Esophagus muscularis mucosa (tissue), 4 donors: ENCODE measurements at regions not wholly inside any gene's neighbourhood (a gene's known extent, or its start where the extent isn't known, plus 50 kb on each side); places are given as distances from the start of the nearest gene placed in this dataset.
"Not testable (repeated sequence)": the region's sequence is repeated elsewhere in the genome, so short reads cannot be mapped to it uniquely, and the experiment has no call there.

Experiments
- DNase-seq: peaks from one replicate; pipeline ENCODE4 v3.0.0-alpha.2; 2017; ENCODE audit errors: extremely low spot score
- H3K27ac ChIP-seq, 4 donors: fragments of 200-600 bp; sonication (generic); replicated peaks in 1 of 4; 1 replicate in 3 of 4; 2 replicates in 1 of 4; pipeline ENCODE4 v1.5.1; 2016 to 2019; ENCODE audit warnings: mild to moderate bottlenecking in 1 of 4
- H3K27me3 ChIP-seq, 4 donors: fragments of 200-600 bp; sonication (generic); one replicate each; pipeline versions ENCODE4 v1.5.1 to v1.6.0; 2016 to 2019
- H3K36me3 ChIP-seq, 4 donors: fragments of 200-600 bp; sonication (generic); one replicate each; pipeline ENCODE4 v1.5.1; 2016 to 2019
- H3K4me1 ChIP-seq, 4 donors: fragments of 200-600 bp; sonication (generic); one replicate each; pipeline ENCODE4 v1.5.1; 2016 to 2019
- H3K4me3 ChIP-seq, 4 donors: fragments of 200-600 bp; sonication (generic); 1 replicate in 2 of 4; 2 replicates in 2 of 4; pipeline ENCODE4 v1.5.1; 2016 to 2019; ENCODE audit warnings: mild to moderate bottlenecking in 4 of 4, moderate library complexity in 1 of 4
- H3K9me3 ChIP-seq, 4 donors: fragments of 200-600 bp; sonication (generic); 1 replicate in 3 of 4; 2 replicates in 1 of 4; pipeline ENCODE4 v1.5.1; 2016 to 2019
- CTCF ChIP-seq, 3 experiments: fragments of 200-600 bp in 2 of 3; fragments of 450-650 bp in 1 of 3; sonication (generic) in 2 of 3; IDR thresholded peaks; one replicate each; pipeline ENCODE4 v1.5.1; 2017 to 2019; ENCODE audit warnings: antibody characterized with exemption in 3 of 3, mild to moderate bottlenecking in 2 of 3, moderate library complexity in 1 of 3
- EP300 ChIP-seq: sonication (generic); formaldehyde crosslinking; IDR thresholded peaks from one replicate; pipeline ENCODE4 v1.6.1; 2017; ENCODE audit warnings: antibody characterized with exemption
- POLR2A ChIP-seq: fragments of 450-650 bp; IDR thresholded peaks from one replicate; pipeline ENCODE4 v1.6.1; 2017; ENCODE audit warnings: antibody characterized with exemption, moderate library complexity, mild to moderate bottlenecking, low read depth
- POLR2AphosphoS5 ChIP-seq, 2 donors: sonication (generic); formaldehyde crosslinking; IDR thresholded peaks; one replicate each; pipeline ENCODE4 v1.6.1; 2017; ENCODE audit warnings: antibody characterized with exemption in 2 of 2
- WGBS: methylation state at CpG from one replicate; pipeline ENCODE4 v1.1.5; 2018; 5-methylcytosine and 5-hydroxymethylcytosine counted together
- intact Hi-C: fragments of 100-400 bp; cut with DNase I; formaldehyde crosslinking; loops from one replicate; pipeline ENCODE4 v1.15.1; 2023

- no peak overlapping the region for H3K4me3 ChIP-seq
These were observed 111.6 kb upstream of the PZP start for GRCh38 chr12:9319842-9320173.

GRCh38 chr12:9319044-9319841, 111.0 kb upstream of the PZP start:
- no peak for DNase-seq
- H3K4me3 ChIP-seq = no peak overlapping the region
- no peaks in the 10 kb centered on the region for H3K9me3 ChIP-seq
- intact Hi-C loops = no loop called here
- 69% methylated on average over 8 of the region's 8 CpGs for WGBS
- no peaks in the 10 kb centered on the region for H3K36me3 ChIP-seq
- H3K4me1 ChIP-seq = no peaks in the 10 kb centered on the region
- no peaks in the 10 kb centered on the region for H3K27me3 ChIP-seq
- TF ChIP-seq CTCF (IDR thresholded peaks at IDR 0.05) (peak in 1 of 3 experiments; percentile 24), POLR2AphosphoS5 (IDR thresholded peaks at IDR 0.05) (no peak)
- H3K27ac ChIP-seq = no peak overlapping the region

More at GRCh38 chr12:9319842-9320173, 111.6 kb upstream of the PZP start:
- no peaks in the 10 kb centered on the region for H3K36me3 ChIP-seq
- H3K4me1 ChIP-seq = no peaks in the 10 kb centered on the region
- H3K27me3 ChIP-seq = no peaks in the 10 kb centered on the region
- WGBS = 10% methylated on average over 3 of the region's 3 CpGs
- no peak overlapping the region for H3K27ac ChIP-seq
- no peaks in the 10 kb centered on the region for H3K9me3 ChIP-seq
- no peak for TF ChIP-seq EP300
- no peak for TF ChIP-seq POLR2A
- no peak for TF ChIP-seq POLR2AphosphoS5 (IDR thresholded peaks at IDR 0.05)
- TF ChIP-seq CTCF (IDR thresholded peaks at IDR 0.05) = no peak
- no peak for DNase-seq
- intact Hi-C loops = no loop called here

GRCh38 chr12:9313479-9313878, 105.3 kb upstream of the PZP start:
- H3K27me3 ChIP-seq, H3K27ac ChIP-seq, H3K9me3 ChIP-seq, H3K36me3 ChIP-seq, DNase-seq, intact Hi-C loops, H3K4me1 ChIP-seq, H3K4me3 ChIP-seq: not testable (repeated sequence)
- 57% methylated on average over 5 of the region's 6 CpGs for WGBS

GRCh38 chr12:9312406-9313392, 104.5 kb upstream of the PZP start:
- H3K27ac ChIP-seq, H3K4me3 ChIP-seq, H3K27me3 ChIP-seq, H3K9me3 ChIP-seq, DNase-seq, H3K36me3 ChIP-seq, H3K4me1 ChIP-seq, intact Hi-C loops: not testable (repeated sequence)
- 97% methylated on average over 12 of the region's 28 CpGs for WGBS

- H3K36me3 ChIP-seq = peaks cover 0 to 17% (median 3%) of the 10 kb centered on the region in 4 donors
- H3K27ac ChIP-seq, intact Hi-C loops, H3K27me3 ChIP-seq, DNase-seq, H3K4me3 ChIP-seq, H3K4me1 ChIP-seq, H3K9me3 ChIP-seq: not testable (repeated sequence)
- 87% methylated on average over 9 of the region's 10 CpGs for WGBS
These were observed 103.3 kb upstream of the PZP start for GRCh38 chr12:9311454-9311853.

GRCh38 chr12:9310645-9311044, 102.5 kb upstream of the PZP start:
- peaks cover 0 to 17% (median 3%) of the 10 kb centered on the region in 4 donors for H3K36me3 ChIP-seq
- H3K27me3 ChIP-seq, H3K4me1 ChIP-seq, H3K27ac ChIP-seq, DNase-seq, H3K9me3 ChIP-seq, intact Hi-C loops, H3K4me3 ChIP-seq: not testable (repeated sequence)
- WGBS = 90% methylated on average over 3 of the region's 7 CpGs

GRCh38 chr12:9309749-9310148, 101.6 kb upstream of the PZP start:
- H3K27me3 ChIP-seq, DNase-seq, intact Hi-C loops, H3K4me3 ChIP-seq, H3K9me3 ChIP-seq, H3K27ac ChIP-seq, H3K4me1 ChIP-seq: not testable (repeated sequence)
- WGBS = no CpG with 5 or more reads among the region's 12 CpGs
- peaks cover 0 to 18% (median 3%) of the 10 kb centered on the region in 4 donors for H3K36me3 ChIP-seq

GRCh38 chr12:9308745-9309144, 100.5 kb upstream of the PZP start:
- H3K27me3 ChIP-seq, H3K27ac ChIP-seq, DNase-seq, intact Hi-C loops, H3K4me1 ChIP-seq, H3K4me3 ChIP-seq, H3K9me3 ChIP-seq: not testable (repeated sequence)
- 79% methylated on average over 2 of the region's 2 CpGs for WGBS
- H3K36me3 ChIP-seq = peaks cover 0 to 23% (median 3%) of the 10 kb centered on the region in 4 donors

GRCh38 chr12:9308163-9308562, 100.0 kb upstream of the PZP start:
- H3K27ac ChIP-seq, H3K27me3 ChIP-seq, DNase-seq, intact Hi-C loops, H3K4me3 ChIP-seq, H3K9me3 ChIP-seq, H3K4me1 ChIP-seq: not testable (repeated sequence)
- WGBS = 96% methylated on average over 9 of the region's 10 CpGs
- H3K36me3 ChIP-seq = peaks cover 0 to 23% (median 3%) of the 10 kb centered on the region in 4 donors

GRCh38 chr12:9307255-9307654, 99.1 kb upstream of the PZP start:
- H3K9me3 ChIP-seq, H3K4me3 ChIP-seq, intact Hi-C loops, H3K27ac ChIP-seq, DNase-seq, H3K4me1 ChIP-seq, H3K27me3 ChIP-seq: not testable (repeated sequence)
- peaks cover 0 to 23% (median 3%) of the 10 kb centered on the region in 4 donors for H3K36me3 ChIP-seq
- WGBS = 86% methylated on average over 4 of the region's 5 CpGs
